ENCODE measurements at regions not wholly inside any gene's neighbourhood (a gene's known extent, or its start where the extent isn't known, plus 50 kb on each side); places are given as distances from the start of the nearest gene placed in this dataset.
"Not testable (repeated sequence)": the region's sequence is repeated elsewhere in the genome, so short reads cannot be mapped to it uniquely, and the experiment has no call there.

- H3K27me3 Mint-ChIP-seq (ENCODE audit: low read depth in 3 of 3): peaks cover 0 to 2% (median 0%) of the 10 kb centered on the region in 3 donors
- no peak overlapping the region for H3K4me3 Mint-ChIP-seq
- H3K9me3 Mint-ChIP-seq: peaks cover 0 to 9% (median 4%) of the 10 kb centered on the region in 6 donors
- no peaks in the 10 kb centered on the region for H3K36me3 Mint-ChIP-seq
- no peak overlapping the region for H3K27ac Mint-ChIP-seq
- no peak for DNase-seq
- no peaks in the 10 kb centered on the region for H3K4me1 Mint-ChIP-seq
These were observed 326.8 kb downstream of the RASEF start for GRCh38 chr9:82736126-82736525.

- no peaks in the 10 kb centered on the region for H3K27me3 Mint-ChIP-seq (ENCODE audit: low read depth in 3 of 3)
- peaks cover 0 to 9% (median 4%) of the 10 kb centered on the region in 6 donors for H3K9me3 Mint-ChIP-seq
- no peaks in the 10 kb centered on the region for H3K36me3 Mint-ChIP-seq
- no peak for DNase-seq
- no peak overlapping the region for H3K27ac Mint-ChIP-seq
- no peak overlapping the region for H3K4me3 Mint-ChIP-seq
- H3K4me1 Mint-ChIP-seq: no peaks in the 10 kb centered on the region
These were observed 326.2 kb downstream of the RASEF start for GRCh38 chr9:82736701-82737100.

- DNase-seq: no peak
- Mint-ChIP-seq H3K27me3 (ENCODE audit: low read depth in 3 of 3) (peaks cover 0 to 2% (median 0%) of the 10 kb centered on the region in 3 donors), H3K4me1 (no peaks in the 10 kb centered on the region), H3K4me3 (no peak overlapping the region), H3K27ac (no peak overlapping the region), H3K36me3 (no peaks in the 10 kb centered on the region), H3K9me3 (peaks cover 0 to 27% (median 8%) of the 10 kb centered on the region in 6 donors)
These were observed 317.0 kb downstream of the RASEF start for GRCh38 chr9:82745919-82746318.

- Mint-ChIP-seq H3K27me3 (ENCODE audit: low read depth in 3 of 3) (peaks cover 0 to 2% (median 0%) of the 10 kb centered on the region in 3 donors), H3K4me1 (no peaks in the 10 kb centered on the region), H3K4me3 (no peak overlapping the region), H3K27ac (no peak overlapping the region), H3K9me3 (peaks cover 0 to 11% (median 4%) of the 10 kb centered on the region in 6 donors), H3K36me3 (no peaks in the 10 kb centered on the region)
- DNase-seq: no peak
These were observed 312.5 kb downstream of the RASEF start for GRCh38 chr9:82750411-82750913.

- H3K4me1 Mint-ChIP-seq: no peaks in the 10 kb centered on the region
- H3K27ac Mint-ChIP-seq: no peak overlapping the region
- H3K36me3 Mint-ChIP-seq: no peaks in the 10 kb centered on the region
- no peak for DNase-seq
- no peak overlapping the region for H3K4me3 Mint-ChIP-seq
- H3K27me3 Mint-ChIP-seq (ENCODE audit: low read depth in 3 of 3): no peaks in the 10 kb centered on the region
- peaks cover 3 to 24% (median 6%) of the 10 kb centered on the region in 6 donors for H3K9me3 Mint-ChIP-seq
These were observed 305.0 kb downstream of the RASEF start for GRCh38 chr9:82757924-82758323.

- no peaks in the 10 kb centered on the region for H3K36me3 Mint-ChIP-seq
- peaks cover 3 to 24% (median 6%) of the 10 kb centered on the region in 6 donors for H3K9me3 Mint-ChIP-seq
- peaks cover 0 to under 1% (median 0%) of the 10 kb centered on the region in 3 donors for H3K27me3 Mint-ChIP-seq (ENCODE audit: low read depth in 3 of 3)
- no peak overlapping the region for H3K4me3 Mint-ChIP-seq
- no peaks in the 10 kb centered on the region for H3K4me1 Mint-ChIP-seq
- H3K27ac Mint-ChIP-seq: no peak overlapping the region
- DNase-seq: no peak
These were observed 301.9 kb downstream of the RASEF start for GRCh38 chr9:82761027-82761426.

- H3K27me3 Mint-ChIP-seq (ENCODE audit: low read depth in 3 of 3): peaks cover 0 to 3% (median 0%) of the 10 kb centered on the region in 3 donors
- H3K4me3 Mint-ChIP-seq: no peak overlapping the region
- H3K4me1 Mint-ChIP-seq: no peaks in the 10 kb centered on the region
These were observed 301.0 kb downstream of the RASEF start for GRCh38 chr9:82761956-82762355.

GRCh38 chr9:82763656-82764055, 299.3 kb downstream of the RASEF start:
- Mint-ChIP-seq H3K36me3 (no peaks in the 10 kb centered on the region), H3K9me3 (peaks cover 0 to 22% (median 3%) of the 10 kb centered on the region in 6 donors), H3K4me3 (no peak overlapping the region), H3K27me3 (ENCODE audit: low read depth in 3 of 3) (peaks cover 0 to 3% (median 2%) of the 10 kb centered on the region in 3 donors), H3K27ac (no peak overlapping the region), H3K4me1 (no peaks in the 10 kb centered on the region)
- DNase-seq: no peak

More at GRCh38 chr9:82761956-82762355, 301.0 kb downstream of the RASEF start:
- peaks cover 3 to 24% (median 6%) of the 10 kb centered on the region in 6 donors for H3K9me3 Mint-ChIP-seq
- H3K27ac Mint-ChIP-seq: no peak overlapping the region
- no peaks in the 10 kb centered on the region for H3K36me3 Mint-ChIP-seq
- DNase-seq: no peak

- Mint-ChIP-seq H3K36me3 (no peaks in the 10 kb centered on the region), H3K4me1 (no peaks in the 10 kb centered on the region), H3K27ac (no peak overlapping the region), H3K9me3 (peaks cover 0 to 20% (median 1%) of the 10 kb centered on the region in 6 donors), H3K27me3 (ENCODE audit: low read depth in 3 of 3) (peaks cover 0 to 3% (median 2%) of the 10 kb centered on the region in 3 donors), H3K4me3 (no peak overlapping the region)
- DNase-seq: no peak
These were observed 298.8 kb downstream of the RASEF start for GRCh38 chr9:82764061-82764668.

GRCh38 chr9:82774707-82775231, 288.2 kb downstream of the RASEF start:
- not testable (repeated sequence) for DNase-seq; H3K27me3 Mint-ChIP-seq (ENCODE audit: low read depth in 3 of 3); H3K4me1 Mint-ChIP-seq; H3K36me3 Mint-ChIP-seq; H3K27ac Mint-ChIP-seq; H3K4me3 Mint-ChIP-seq
- peaks cover 0 to 17% (median 4%) of the 10 kb centered on the region in 6 donors for H3K9me3 Mint-ChIP-seq

GRCh38 chr9:82776508-82776907, 286.4 kb downstream of the RASEF start:
- Mint-ChIP-seq H3K27me3 (ENCODE audit: low read depth in 3 of 3) (peaks cover 0 to 1% (median 0%) of the 10 kb centered on the region in 3 donors), H3K4me1 (no peaks in the 10 kb centered on the region), H3K36me3 (no peaks in the 10 kb centered on the region), H3K27ac (no peak overlapping the region), H3K4me3 (no peak overlapping the region), H3K9me3 (peaks cover 0 to 23% (median 4%) of the 10 kb centered on the region in 6 donors)
- DNase-seq: no peak

- Mint-ChIP-seq H3K9me3 (peaks cover 0 to 26% (median 4%) of the 10 kb centered on the region in 6 donors), H3K27ac (no peak overlapping the region), H3K4me1 (no peaks in the 10 kb centered on the region), H3K27me3 (ENCODE audit: low read depth in 3 of 3) (peaks cover 0 to 1% (median 0%) of the 10 kb centered on the region in 3 donors), H3K36me3 (no peaks in the 10 kb centered on the region), H3K4me3 (no peak overlapping the region)
- DNase-seq: no peak
These were observed 285.6 kb downstream of the RASEF start for GRCh38 chr9:82777366-82777765.

- H3K4me1 Mint-ChIP-seq; DNase-seq; H3K36me3 Mint-ChIP-seq; H3K27me3 Mint-ChIP-seq (ENCODE audit: low read depth in 3 of 3); H3K27ac Mint-ChIP-seq; H3K4me3 Mint-ChIP-seq: not testable (repeated sequence)
- peaks cover 1 to 26% (median 6%) of the 10 kb centered on the region in 6 donors for H3K9me3 Mint-ChIP-seq
These were observed 284.0 kb downstream of the RASEF start for GRCh38 chr9:82778923-82779322.

GRCh38 chr9:82780017-82780416, 282.9 kb downstream of the RASEF start:
- Mint-ChIP-seq H3K27me3 (ENCODE audit: low read depth in 3 of 3) (peaks cover 0 to 6% (median 0%) of the 10 kb centered on the region in 3 donors), H3K4me1 (no peaks in the 10 kb centered on the region), H3K4me3 (no peak overlapping the region), H3K9me3 (peaks cover 1 to 26% (median 6%) of the 10 kb centered on the region in 6 donors), H3K27ac (no peak overlapping the region), H3K36me3 (no peaks in the 10 kb centered on the region)
- no peak for DNase-seq

All from immature natural killer cell (primary cell).